HG02981 (cell line): ENCODE measurements at regions not wholly inside any gene's neighbourhood (a gene's known extent, or its start where the extent isn't known, plus 50 kb on each side); places are given as distances from the start of the nearest gene placed in this dataset.

Experiments used
- ATAC-seq: cut with Tn5 transposase; IDR thresholded peaks from one replicate; pipeline ENCODE4 v1.9.1; 2021; ENCODE audit warnings: mild to moderate bottlenecking, moderate library complexity; ENCODE audit not compliant: unreplicated experiment

GRCh38 chr2:158009399-158009798, 92.3 kb upstream of the UPP2 start:
- no peak for ATAC-seq

GRCh38 chr2:158006961-158007719, 94.5 kb upstream of the UPP2 start:
- no peak for ATAC-seq

GRCh38 chr2:158004126-158004764, 97.4 kb upstream of the UPP2 start:
- ATAC-seq, result no peak

- no peak for ATAC-seq
Observed at GRCh38 chr2:158002079-158002478, 99.6 kb upstream of the UPP2 start.

GRCh38 chr2:157996799-157997198, 104.9 kb upstream of the UPP2 start:
- no peak for ATAC-seq

- ATAC-seq, result no peak
Observed at GRCh38 chr2:157995117-157995516, 106.6 kb upstream of the UPP2 start.

GRCh38 chr2:157991932-157992331, 109.7 kb upstream of the UPP2 start:
- ATAC-seq, result no peak

- no peak for ATAC-seq
Observed at GRCh38 chr2:157990173-157990572, 111.5 kb upstream of the UPP2 start.

GRCh38 chr2:157989227-157989626, 112.4 kb upstream of the UPP2 start:
- no peak for ATAC-seq

GRCh38 chr2:157986761-157987160, 110.6 kb upstream of the ACVR1 start:
- no peak for ATAC-seq

GRCh38 chr2:157984866-157985265, 108.7 kb upstream of the ACVR1 start:
- ATAC-seq, result no peak

GRCh38 chr2:157980020-157980419, 103.9 kb upstream of the ACVR1 start:
- no peak for ATAC-seq

- ATAC-seq, result no peak
Observed at GRCh38 chr2:157971702-157972101, 95.6 kb upstream of the ACVR1 start.

GRCh38 chr2:157967856-157968255, 91.7 kb upstream of the ACVR1 start:
- no peak for ATAC-seq

- ATAC-seq, result no peak
Observed at GRCh38 chr2:157959249-157959648, 83.1 kb upstream of the ACVR1 start.

GRCh38 chr2:157957596-157957995, 81.5 kb upstream of the ACVR1 start:
- no peak for ATAC-seq

- no peak for ATAC-seq
Observed at GRCh38 chr2:157952558-157952957, 76.4 kb upstream of the ACVR1 start.

GRCh38 chr2:157948856-157949255, 72.7 kb upstream of the ACVR1 start:
- ATAC-seq, result no peak

GRCh38 chr2:157946919-157947557, 70.9 kb upstream of the ACVR1 start:
- ATAC-seq, result no peak

- no peak for ATAC-seq
Observed at GRCh38 chr2:157940024-157940423, 63.9 kb upstream of the ACVR1 start.

- ATAC-seq, result no peak
Observed at GRCh38 chr2:157938556-157938955, 62.4 kb upstream of the ACVR1 start.

GRCh38 chr2:157936406-157936805, 60.3 kb upstream of the ACVR1 start:
- no peak for ATAC-seq
